NCI-H82 treated with DMSO at 0.1 percent for 48 hours (cell line): ENCODE measurements at regions not wholly inside any gene's neighbourhood (a gene's known extent, or its start where the extent isn't known, plus 50 kb on each side); places are given as distances from the start of the nearest gene placed in this dataset.

Experiments used
- DNase-seq: peaks from one replicate; lab custom pipeline; 2025; ENCODE audit not compliant: unreplicated experiment; lab: John Stamatoyannopoulos, UW

GRCh38 chr10:90396721-90397120 is 461.1 kb downstream of the HTR7 start:
- DNase-seq, result no peak

GRCh38 chr10:90398566-90398965 is 459.3 kb downstream of the HTR7 start:
- no peak for DNase-seq

- no peak for DNase-seq
These were observed 458.1 kb downstream of the HTR7 start for GRCh38 chr10:90399782-90400181.

- DNase-seq, result no peak
These were observed 454.4 kb downstream of the HTR7 start for GRCh38 chr10:90403211-90404000.

GRCh38 chr10:90407131-90407530 is 450.7 kb downstream of the HTR7 start:
- DNase-seq, result no peak

- DNase-seq, result no peak
These were observed 450.0 kb downstream of the HTR7 start for GRCh38 chr10:90407851-90408250.

- DNase-seq, result no peak
These were observed 445.3 kb downstream of the HTR7 start for GRCh38 chr10:90412582-90412981.

- no peak for DNase-seq
These were observed 444.6 kb downstream of the HTR7 start for GRCh38 chr10:90413196-90413595.

GRCh38 chr10:90414926-90415325 is 442.9 kb downstream of the HTR7 start:
- no peak for DNase-seq

GRCh38 chr10:90417029-90417428 is 440.8 kb downstream of the HTR7 start:
- DNase-seq, result no peak

GRCh38 chr10:90417476-90418210 is 440.2 kb downstream of the HTR7 start:
- DNase-seq, result no peak

- no peak for DNase-seq
These were observed 438.8 kb downstream of the HTR7 start for GRCh38 chr10:90418869-90419652.

- no peak for DNase-seq
These were observed 437.1 kb downstream of the HTR7 start for GRCh38 chr10:90420637-90421318.

GRCh38 chr10:90421874-90422273 is 436.0 kb downstream of the HTR7 start:
- DNase-seq, result no peak

- no peak for DNase-seq
These were observed 433.1 kb downstream of the HTR7 start for GRCh38 chr10:90424730-90425129.

- no peak for DNase-seq
These were observed 427.7 kb downstream of the HTR7 start for GRCh38 chr10:90430186-90430585.

GRCh38 chr10:90432866-90433265 is 425.0 kb downstream of the HTR7 start:
- DNase-seq, result no peak

GRCh38 chr10:90435296-90435695 is 422.5 kb downstream of the HTR7 start:
- no peak for DNase-seq

- DNase-seq, result no peak
These were observed 420.4 kb downstream of the HTR7 start for GRCh38 chr10:90437452-90437851.

- DNase-seq, result no peak
These were observed 417.0 kb downstream of the HTR7 start for GRCh38 chr10:90440870-90441269.

- DNase-seq, result no peak
These were observed 414.5 kb downstream of the HTR7 start for GRCh38 chr10:90443342-90443741.
